Eye (tissue), 1 donor: ENCODE measurements at regions not wholly inside any gene's neighbourhood (a gene's known extent, or its start where the extent isn't known, plus 50 kb on each side); places are given as distances from the start of the nearest gene placed in this dataset.
"Not testable (repeated sequence)": the region's sequence is repeated elsewhere in the genome, so short reads cannot be mapped to it uniquely, and the experiment has no call there.

ENCODE experiments used
- DNase-seq: peaks from one replicate; pipeline ENCODE4 v3.0.0-alpha.2; 2015

GRCh38 chr2:17058772-17059402 is 393.3 kb upstream of the CYRIA start:
- peak; percentile 45 for DNase-seq

- no peak for DNase-seq
Measured at GRCh38 chr2:17057109-17058017, 391.7 kb upstream of the CYRIA start.

- no peak for DNase-seq
Measured at GRCh38 chr2:17056236-17056635, 390.6 kb upstream of the CYRIA start.

GRCh38 chr2:17052001-17052400 is 386.4 kb upstream of the CYRIA start:
- peak; percentile 18 for DNase-seq

- DNase-seq = peak; percentile 15
Measured at GRCh38 chr2:17051538-17051937, 385.9 kb upstream of the CYRIA start.

GRCh38 chr2:17043173-17043572 is 377.5 kb upstream of the CYRIA start:
- no peak for DNase-seq

GRCh38 chr2:17036361-17036760 is 370.7 kb upstream of the CYRIA start:
- DNase-seq = no peak

- DNase-seq = no peak
Measured at GRCh38 chr2:17035010-17035409, 369.4 kb upstream of the CYRIA start.

GRCh38 chr2:17030047-17030446 is 364.4 kb upstream of the CYRIA start:
- no peak for DNase-seq

- DNase-seq = no peak
Measured at GRCh38 chr2:17012297-17012696, 346.7 kb upstream of the CYRIA start.

- DNase-seq = no peak
Measured at GRCh38 chr2:17010104-17010503, 344.5 kb upstream of the CYRIA start.

GRCh38 chr2:17000184-17000482 is 334.5 kb upstream of the CYRIA start:
- DNase-seq = no peak

- no peak for DNase-seq
Measured at GRCh38 chr2:16999347-17000183, 333.9 kb upstream of the CYRIA start.

- DNase-seq = no peak
Measured at GRCh38 chr2:16978301-16978700, 312.7 kb upstream of the CYRIA start.

- no peak for DNase-seq
Measured at GRCh38 chr2:16974688-16975087, 309.1 kb upstream of the CYRIA start.

GRCh38 chr2:16973586-16974286 is 308.1 kb upstream of the CYRIA start:
- DNase-seq = no peak

- DNase-seq = no peak
Measured at GRCh38 chr2:16972276-16972675, 306.6 kb upstream of the CYRIA start.

- no peak for DNase-seq
Measured at GRCh38 chr2:16971722-16972234, 306.1 kb upstream of the CYRIA start.

- DNase-seq = not testable (repeated sequence)
Measured at GRCh38 chr2:16970948-16971347, 305.3 kb upstream of the CYRIA start.

GRCh38 chr2:16962505-16962904 is 296.9 kb upstream of the CYRIA start:
- peak; percentile 31 for DNase-seq

GRCh38 chr2:16960579-16960978 is 294.9 kb upstream of the CYRIA start:
- DNase-seq = no peak

- no peak for DNase-seq
Measured at GRCh38 chr2:16958266-16958665, 292.6 kb upstream of the CYRIA start.

- no peak for DNase-seq
Measured at GRCh38 chr2:16952805-16953204, 287.2 kb upstream of the CYRIA start.
